ENCODE measurements at regions not wholly inside any gene's neighbourhood (a gene's known extent, or its start where the extent isn't known, plus 50 kb on each side); places are given as distances from the start of the nearest gene placed in this dataset.

GRCh38 chr5:133750856-133751255 is 138.5 kb upstream of the FSTL4 start:
- whole genome bisulfite sequencing, result 86% methylated on average over 5 of the region's 5 CpGs
- Histone ChIP-seq H3K27me3 (peaks cover 0 to 11% (median 0%) of the 10 kb centered on the region in 4 donors), H3K9me3 (no peaks in the 10 kb centered on the region), H3K36me3 (no peaks in the 10 kb centered on the region), H3K4me3 (no peak overlapping the region), H3K4me1 (no peaks in the 10 kb centered on the region), H3K27ac (replicated peaks in 1 of 4) (no peak overlapping the region)
- intact Hi-C loops (cut with DNase I), result no loop called here
- DNase-seq (ENCODE audit: extremely low spot score), result no peak
- no peak for TF ChIP-seq EP300 (IDR thresholded peaks at IDR 0.05)
- no peak for TF ChIP-seq CTCF (IDR thresholded peaks at IDR 0.05)
- TF ChIP-seq POLR2A (IDR thresholded peaks at IDR 0.05; ENCODE audit: low read depth), result no peak
- TF ChIP-seq POLR2AphosphoS5 (IDR thresholded peaks at IDR 0.05), result no peak

- Histone ChIP-seq H3K27me3 (peaks cover 0 to 6% (median 0%) of the 10 kb centered on the region in 4 donors), H3K36me3 (no peaks in the 10 kb centered on the region), H3K4me1 (no peaks in the 10 kb centered on the region), H3K9me3 (no peaks in the 10 kb centered on the region), H3K4me3 (no peak overlapping the region), H3K27ac (replicated peaks in 1 of 4) (no peak overlapping the region)
- no peak for DNase-seq (ENCODE audit: extremely low spot score)
- TF ChIP-seq EP300 (IDR thresholded peaks at IDR 0.05) (no peak), POLR2A (IDR thresholded peaks at IDR 0.05; ENCODE audit: low read depth) (no peak), POLR2AphosphoS5 (IDR thresholded peaks at IDR 0.05) (no peak), CTCF (IDR thresholded peaks at IDR 0.05) (no peak)
- intact Hi-C loops (cut with DNase I), result no loop called here
- 95% methylated on average over 8 of the region's 9 CpGs for WGBS
These were observed 138.0 kb upstream of the FSTL4 start for GRCh38 chr5:133750356-133750755.

- WGBS, result 75% methylated on average over 2 of the region's 3 CpGs
- TF ChIP-seq CTCF (IDR thresholded peaks at IDR 0.05) (no peak), EP300 (IDR thresholded peaks at IDR 0.05) (no peak), POLR2A (IDR thresholded peaks at IDR 0.05; ENCODE audit: low read depth) (no peak), POLR2AphosphoS5 (IDR thresholded peaks at IDR 0.05) (no peak)
These were observed 137.1 kb upstream of the FSTL4 start for GRCh38 chr5:133749331-133749985.

GRCh38 chr5:133746834-133747233 is 134.5 kb upstream of the FSTL4 start:
- TF ChIP-seq POLR2A (IDR thresholded peaks at IDR 0.05; ENCODE audit: low read depth), result no peak
- TF ChIP-seq CTCF (IDR thresholded peaks at IDR 0.05), result no peak
- no peak for TF ChIP-seq POLR2AphosphoS5 (IDR thresholded peaks at IDR 0.05)
- no peak for TF ChIP-seq EP300 (IDR thresholded peaks at IDR 0.05)
- no peak overlapping the region for H3K27ac ChIP-seq (replicated peaks in 1 of 4)
- H3K4me1 ChIP-seq, result no peaks in the 10 kb centered on the region
- intact Hi-C loops (cut with DNase I), result no loop called here
- H3K36me3 ChIP-seq, result no peaks in the 10 kb centered on the region
- peaks cover 0 to 3% (median 0%) of the 10 kb centered on the region in 4 donors for H3K27me3 ChIP-seq
- no peaks in the 10 kb centered on the region for H3K9me3 ChIP-seq
- no peak for DNase-seq (ENCODE audit: extremely low spot score)
- WGBS, result 95% methylated on average over 4 of the region's 4 CpGs
- no peak overlapping the region for H3K4me3 ChIP-seq

More at GRCh38 chr5:133749331-133749985, 137.1 kb upstream of the FSTL4 start:
- no peak for DNase-seq (ENCODE audit: extremely low spot score)
- Histone ChIP-seq H3K4me1 (no peaks in the 10 kb centered on the region), H3K4me3 (no peak overlapping the region), H3K36me3 (no peaks in the 10 kb centered on the region), H3K27ac (replicated peaks in 1 of 4) (no peak overlapping the region), H3K9me3 (no peaks in the 10 kb centered on the region), H3K27me3 (no peaks in the 10 kb centered on the region)
- intact Hi-C loops (cut with DNase I), result no loop called here

- Histone ChIP-seq H3K4me3 (no peak overlapping the region), H3K9me3 (no peaks in the 10 kb centered on the region), H3K27me3 (peaks cover 0 to 8% (median 0%) of the 10 kb centered on the region in 4 donors), H3K36me3 (no peaks in the 10 kb centered on the region), H3K4me1 (no peaks in the 10 kb centered on the region), H3K27ac (replicated peaks in 1 of 4) (no peak overlapping the region)
- intact Hi-C loops (cut with DNase I), result no loop called here
- WGBS, result 67% methylated on average over 3 of the region's 3 CpGs
- no peak for TF ChIP-seq CTCF (IDR thresholded peaks at IDR 0.05)
- no peak for TF ChIP-seq POLR2A (IDR thresholded peaks at IDR 0.05; ENCODE audit: low read depth)
- no peak for TF ChIP-seq POLR2AphosphoS5 (IDR thresholded peaks at IDR 0.05)
- TF ChIP-seq EP300 (IDR thresholded peaks at IDR 0.05), result no peak
- DNase-seq (ENCODE audit: extremely low spot score), result no peak
These were observed 132.6 kb upstream of the FSTL4 start for GRCh38 chr5:133744960-133745308.
